Right renal cortex interstitium (tissue), 3 donors: ENCODE measurements at regions not wholly inside any gene's neighbourhood (a gene's known extent, or its start where the extent isn't known, plus 50 kb on each side); places are given as distances from the start of the nearest gene placed in this dataset.
"Not testable (repeated sequence)": the region's sequence is repeated elsewhere in the genome, so short reads cannot be mapped to it uniquely, and the experiment has no call there.

ENCODE experiments used
- DNase-seq, 3 donors: peaks; one replicate each; pipeline ENCODE4 v3.0.0-alpha.2; 2013; ENCODE audit warnings: low read depth in 3 of 3, low spot score in 2 of 3

GRCh38 chr1:221549815-221550214 lies 192.1 kb downstream of the DUSP10 start:
- no peak for DNase-seq

GRCh38 chr1:221552792-221553191 lies 189.1 kb downstream of the DUSP10 start:
- DNase-seq, result not testable (repeated sequence)

DNA sequence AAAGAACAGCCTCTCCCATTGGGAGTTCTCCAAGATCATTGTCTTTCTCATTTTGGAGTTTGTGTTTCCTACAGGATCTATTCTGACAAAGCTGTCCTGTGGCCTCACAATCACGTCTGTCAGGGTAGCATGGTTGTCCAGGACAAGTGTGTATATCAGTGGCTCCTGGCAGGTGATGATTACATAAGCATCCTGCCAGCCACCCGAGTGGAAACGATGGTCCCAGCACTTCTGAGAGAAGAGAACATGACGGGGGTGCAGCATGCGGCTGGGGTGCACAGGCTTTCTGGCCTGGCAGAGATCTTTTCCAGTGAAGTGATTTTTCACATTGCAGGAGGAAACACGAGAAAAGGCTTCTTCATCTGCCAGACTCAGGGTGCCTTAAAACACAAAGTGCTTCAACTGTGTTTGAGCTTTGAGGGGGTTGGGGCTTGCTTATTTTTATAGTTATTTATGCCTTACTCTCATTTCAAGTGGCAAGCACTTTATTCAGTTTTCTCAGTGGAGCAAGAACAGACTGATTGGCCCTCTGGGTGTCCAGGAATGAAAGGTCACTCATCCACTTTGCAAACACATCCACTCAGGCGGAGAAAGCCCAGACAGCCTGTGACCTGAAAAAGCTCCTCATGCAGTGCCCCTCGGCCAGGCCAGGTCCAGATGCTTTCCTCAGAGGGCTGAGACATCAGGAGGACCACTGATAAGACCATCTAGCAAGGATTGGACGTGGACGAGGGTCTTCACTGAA lies 186.0 kb downstream of the DUSP10 start:
- no peak for DNase-seq

DNA sequence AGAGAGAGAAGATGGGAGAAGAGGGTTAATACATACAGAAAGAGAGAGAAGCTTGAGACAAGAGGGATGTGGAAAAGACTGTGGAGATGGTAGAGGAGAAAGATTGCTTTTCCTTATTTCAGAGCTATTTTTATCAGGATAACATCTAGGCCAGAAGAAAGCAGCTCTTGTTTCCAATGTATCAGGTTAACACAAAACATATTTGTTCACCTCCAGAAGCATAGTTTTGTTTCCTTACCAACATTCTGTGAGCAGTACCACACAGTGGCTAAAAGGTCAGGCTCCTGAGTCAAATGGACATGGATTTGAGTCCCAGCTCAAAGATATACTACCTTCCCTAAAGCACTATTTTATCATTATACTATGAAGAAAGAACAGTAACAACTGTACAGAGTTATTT lies 185.5 kb downstream of the DUSP10 start:
- no peak for DNase-seq

GRCh38 chr1:221557013-221557412 lies 184.9 kb downstream of the DUSP10 start:
- no peak for DNase-seq

- DNase-seq, result no peak
These were observed 183.5 kb downstream of the DUSP10 start for GRCh38 chr1:221558396-221558795.

DNA sequence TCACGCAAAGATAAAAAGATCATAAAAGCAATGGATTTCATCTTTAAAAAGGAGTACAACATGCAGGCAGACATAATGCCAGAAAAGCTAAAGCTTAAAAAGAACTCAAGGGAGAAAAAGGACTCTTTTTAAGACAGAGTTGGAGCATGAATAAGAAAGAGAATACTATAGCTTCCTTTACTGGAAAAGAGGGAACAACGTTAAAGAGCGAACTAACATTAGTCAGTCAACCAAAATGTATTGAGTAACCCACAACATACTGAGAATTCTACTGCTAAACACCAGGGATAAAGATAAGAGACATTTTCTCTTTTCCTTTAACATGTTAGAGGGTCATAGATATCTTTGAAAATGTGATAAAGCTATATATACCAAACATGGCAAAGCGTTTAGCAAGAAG lies 182.0 kb downstream of the DUSP10 start:
- DNase-seq, result no peak

- no peak for DNase-seq
These were observed 179.1 kb downstream of the DUSP10 start for GRCh38 chr1:221562542-221563475.

- no peak for DNase-seq
These were observed 178.4 kb downstream of the DUSP10 start for GRCh38 chr1:221563476-221563921.

DNA sequence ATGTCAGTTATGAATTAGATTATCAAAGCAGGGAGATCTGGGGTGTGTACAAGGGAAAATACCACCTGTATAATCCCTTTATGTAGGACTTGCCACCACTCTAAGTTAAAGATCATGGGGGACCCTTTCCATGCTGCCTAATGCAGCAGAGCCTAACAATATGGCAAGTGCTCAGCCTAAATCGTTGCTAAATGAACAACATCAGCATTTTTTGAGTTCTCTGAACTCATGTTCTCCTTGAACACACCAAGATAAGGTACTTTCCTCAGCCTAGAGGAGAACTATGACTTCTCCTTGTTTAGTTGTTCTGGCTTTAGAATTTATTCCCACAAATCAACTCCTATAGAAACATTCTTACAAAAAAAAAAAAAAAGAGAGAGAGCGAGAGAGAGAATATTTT lies 177.0 kb downstream of the DUSP10 start:
- no peak for DNase-seq

GRCh38 chr1:221565711-221566110 lies 176.2 kb downstream of the DUSP10 start:
- DNase-seq, result no peak

DNA sequence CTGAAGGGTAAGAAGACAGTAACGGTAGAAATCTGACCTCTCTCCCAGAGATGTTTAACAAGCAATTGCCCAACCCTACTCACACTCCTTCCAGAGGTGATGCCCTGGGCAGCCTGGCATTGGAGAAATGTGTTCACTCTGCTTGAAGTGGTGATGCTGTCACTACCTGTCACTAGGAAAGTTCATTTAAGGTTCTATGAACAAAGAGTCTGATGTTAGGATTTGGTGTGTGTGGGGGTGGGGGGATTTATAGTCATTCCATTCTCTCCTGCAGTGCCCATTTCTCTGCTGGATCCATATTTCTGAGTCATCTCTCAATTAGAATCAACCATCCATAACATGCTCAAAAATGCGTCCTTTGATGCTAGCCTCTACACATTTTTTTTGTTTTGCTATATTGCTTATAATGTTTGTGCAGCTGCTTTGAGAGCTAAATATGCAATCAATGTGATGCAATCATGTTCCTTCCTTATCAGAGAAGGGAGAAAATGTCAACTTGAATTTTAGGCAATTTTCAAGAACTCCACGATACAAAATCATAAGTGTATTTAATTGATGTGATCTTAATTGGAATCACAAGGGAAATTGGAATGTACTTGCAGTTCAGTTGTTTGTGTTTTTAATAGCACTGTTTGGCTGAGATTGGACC lies 173.9 kb downstream of the DUSP10 start:
- no peak for DNase-seq

- no peak for DNase-seq
These were observed 168.1 kb downstream of the DUSP10 start for GRCh38 chr1:221573756-221574155.

DNA sequence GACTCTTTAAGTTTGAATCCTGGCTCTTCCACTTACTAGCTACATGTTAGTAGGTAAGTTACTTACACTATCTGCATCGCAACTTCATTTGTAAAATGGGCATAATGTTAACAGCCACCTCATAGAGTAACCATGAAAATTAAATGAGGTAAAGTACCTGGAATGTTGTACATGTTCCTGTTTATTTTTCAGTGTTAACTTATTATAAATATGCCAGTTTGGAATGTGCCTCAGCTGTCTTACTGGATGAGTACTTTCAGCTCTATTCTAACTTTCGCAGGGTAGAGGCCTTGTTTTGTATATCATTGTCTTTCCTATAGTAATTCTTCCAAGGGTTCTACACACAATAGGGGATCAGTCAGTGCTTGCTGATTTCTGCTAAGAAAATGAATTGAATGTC lies 167.4 kb downstream of the DUSP10 start:
- no peak for DNase-seq

GRCh38 chr1:221575605-221576004 lies 166.3 kb downstream of the DUSP10 start:
- no peak for DNase-seq

GRCh38 chr1:221576268-221576667 lies 165.6 kb downstream of the DUSP10 start:
- no peak for DNase-seq

- no peak for DNase-seq
These were observed 158.4 kb downstream of the DUSP10 start for GRCh38 chr1:221583465-221583864.

GRCh38 chr1:221587013-221587412 lies 154.9 kb downstream of the DUSP10 start:
- not testable (repeated sequence) for DNase-seq

DNA sequence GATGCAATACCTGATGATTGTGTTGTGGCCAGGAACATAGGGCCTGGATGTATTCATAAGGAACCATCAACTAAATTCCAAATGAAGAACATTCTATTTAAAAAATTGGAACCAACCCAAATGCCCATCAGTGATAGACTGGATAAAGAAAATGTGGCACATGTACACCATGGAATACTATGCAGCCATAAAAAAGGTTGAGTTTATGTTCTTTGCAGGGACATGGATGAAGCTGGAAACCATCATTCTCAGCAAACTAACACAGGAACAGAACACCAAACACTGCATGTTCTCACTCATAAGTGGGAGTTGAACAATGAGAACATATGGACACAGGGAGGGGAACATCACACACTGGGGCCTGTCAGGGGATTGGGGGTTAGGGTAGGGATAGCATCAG lies 150.6 kb downstream of the DUSP10 start:
- not testable (repeated sequence) for DNase-seq

GRCh38 chr1:221594576-221594975 lies 147.3 kb downstream of the DUSP10 start:
- DNase-seq, result no peak

DNA sequence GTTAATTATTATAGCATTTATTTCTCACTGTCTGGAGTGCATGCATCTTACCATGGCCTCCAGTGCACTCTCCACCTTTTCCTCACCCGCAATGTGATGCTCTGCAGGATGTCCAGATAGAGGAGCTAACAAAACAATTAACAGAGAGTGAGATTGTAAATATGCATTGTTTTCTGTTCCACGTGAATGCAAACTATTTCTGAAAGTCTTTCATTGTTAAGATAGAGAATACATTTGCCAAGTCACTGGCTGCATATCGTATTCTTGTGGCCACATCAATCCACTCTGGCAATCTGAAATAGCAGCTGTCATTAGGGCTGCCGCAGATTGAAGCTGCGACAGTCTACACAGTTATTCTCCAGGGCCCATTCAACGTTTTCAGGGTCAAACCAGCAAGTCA lies 143.8 kb downstream of the DUSP10 start:
- no peak for DNase-seq
